MM.1S (cell line): ENCODE measurements at regions not wholly inside any gene's neighbourhood (a gene's known extent, or its start where the extent isn't known, plus 50 kb on each side); places are given as distances from the start of the nearest gene placed in this dataset.

Source experiments
- DNase-seq: peaks from one replicate; pipeline ENCODE4 v3.0.0-alpha.2; 2015
- H2AFZ ChIP-seq: fragments of 300-600 bp; sonication (generic); 2 replicates; pipeline ENCODE4 v1.6.0; 2016; ENCODE audit warnings: antibody characterized with exemption, low read length
- H3F3A ChIP-seq: fragments of 300-600 bp; sonication (generic); 2 replicates; pipeline ENCODE4 v1.6.1; 2016; ENCODE audit warnings: mild to moderate bottlenecking, antibody characterized with exemption, low read length, moderate library complexity, mixed read lengths; ENCODE audit not compliant: insufficient read depth
- H3K27ac ChIP-seq: fragments of 300-600 bp; sonication (generic); 2 replicates; pipeline ENCODE4 v1.5.1; 2016; ENCODE audit warnings: mild to moderate bottlenecking, low read length
- H3K27me3 ChIP-seq: fragments of 300-600 bp; sonication (generic); replicated peaks from 2 replicates; pipeline ENCODE4 v1.6.0; 2016; ENCODE audit warnings: low read length; ENCODE audit not compliant: insufficient read depth
- H3K36me3 ChIP-seq: fragments of 300-600 bp; sonication (generic); replicated peaks from 2 replicates; pipeline ENCODE4 v1.6.1; 2016; ENCODE audit warnings: mild to moderate bottlenecking, low read length, mixed read lengths; ENCODE audit not compliant: insufficient read depth
- H3K4me1 ChIP-seq: fragments of 300-600 bp; sonication (generic); 2 replicates; pipeline ENCODE4 v1.6.1; 2016; ENCODE audit warnings: low read length, mixed read lengths
- H3K4me2 ChIP-seq: fragments of 300-600 bp; sonication (generic); 2 replicates; pipeline ENCODE4 v1.6.0; 2016; ENCODE audit warnings: low read depth, low read length
- H3K4me3 ChIP-seq: fragments of 300-600 bp; sonication (generic); 2 replicates; pipeline ENCODE4 v1.5.1; 2016; ENCODE audit warnings: low read length, mixed read lengths
- H3K79me2 ChIP-seq: fragments of 300-600 bp; sonication (generic); 2 replicates; pipeline ENCODE4 v1.6.1; 2016; ENCODE audit warnings: mixed run types, low read length, mixed read lengths
- H3K9ac ChIP-seq: fragments of 300-600 bp; sonication (generic); 2 replicates; pipeline ENCODE4 v1.6.1; 2016; ENCODE audit warnings: low read length, mixed read lengths
- H3K9me2 ChIP-seq: fragments of 300-600 bp; sonication (generic); replicated peaks from 2 replicates; pipeline ENCODE4 v1.6.1; 2016; ENCODE audit warnings: mild to moderate bottlenecking, low read length, mixed read lengths; ENCODE audit not compliant: insufficient read depth
- H3K9me3 ChIP-seq: fragments of 300-600 bp; sonication (generic); replicated peaks from 2 replicates; pipeline ENCODE4 v1.6.1; 2016; ENCODE audit warnings: mild to moderate bottlenecking, low read length, mixed read lengths; ENCODE audit not compliant: insufficient read depth
- H4K20me1 ChIP-seq: fragments of 300-600 bp; sonication (generic); 2 replicates; pipeline ENCODE4 v1.6.1; 2016; ENCODE audit warnings: mild to moderate bottlenecking, low read length, moderate library complexity, mixed read lengths; ENCODE audit not compliant: insufficient read depth
- CTCF ChIP-seq: fragments of 300-600 bp; sonication (generic); IDR thresholded peaks from 2 replicates; pipeline ENCODE4 v1.5.1; 2016; ENCODE audit warnings: antibody characterized with exemption, low read length, mixed read lengths
- EZH2 ChIP-seq: fragments of 300-600 bp; sonication (generic); optimal IDR thresholded peaks from 2 replicates; pipeline ENCODE3; 2017; ENCODE audit warnings: low read depth, mild to moderate bottlenecking, antibody characterized with exemption, low read length, mixed read lengths
- EZH2phosphoT487 ChIP-seq: fragments of 300-600 bp; sonication (generic); IDR thresholded peaks from 2 replicates; pipeline ENCODE4 v1.6.1; 2018; ENCODE audit warnings: antibody characterized with exemption, low read length

GRCh38 chr5:167999182-167999581 is 292.3 kb upstream of the WWC1 start:
- Histone ChIP-seq H3K27me3 (no peaks in the 10 kb centered on the region), H3K9me3 (no peaks in the 10 kb centered on the region), H3K27ac (no peak overlapping the region), H3K9ac (no peak overlapping the region), H3F3A (no peaks in the 10 kb centered on the region), H3K36me3 (no peaks in the 10 kb centered on the region), H3K4me2 (no peak overlapping the region), H4K20me1 (no peaks in the 10 kb centered on the region), H3K4me1 (no peaks in the 10 kb centered on the region), H3K9me2 (no peaks in the 10 kb centered on the region), H3K4me3 (no peak overlapping the region), H3K79me2 (no peaks in the 10 kb centered on the region), H2AFZ (no peak overlapping the region)
- no peak for TF ChIP-seq EZH2phosphoT487
- no peak for DNase-seq

DNA sequence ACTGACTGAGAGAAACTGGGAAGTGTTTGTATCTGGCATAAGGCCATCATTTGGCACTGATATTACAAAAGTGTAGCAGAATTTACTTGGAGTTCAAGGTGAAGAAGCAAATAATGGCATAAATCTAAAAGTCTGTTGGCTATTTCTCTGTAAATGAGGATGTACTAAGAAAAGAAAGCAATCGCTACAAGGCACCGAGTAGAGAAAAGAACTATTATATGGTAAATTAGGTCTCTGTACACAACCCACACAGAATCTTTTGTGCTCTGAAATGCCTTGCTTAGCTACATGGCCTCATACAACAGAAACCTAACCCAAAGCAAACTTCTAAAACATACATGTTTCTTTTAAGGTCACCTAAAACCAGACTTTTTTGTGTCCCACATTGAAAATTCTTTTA is 290.1 kb upstream of the WWC1 start:
- Histone ChIP-seq H2AFZ (no peak overlapping the region), H3K9me2 (no peaks in the 10 kb centered on the region), H3K4me2 (no peak overlapping the region), H4K20me1 (no peaks in the 10 kb centered on the region), H3K36me3 (no peaks in the 10 kb centered on the region), H3K4me1 (no peaks in the 10 kb centered on the region), H3K4me3 (no peak overlapping the region), H3K27ac (no peak overlapping the region), H3K27me3 (no peaks in the 10 kb centered on the region), H3K9me3 (no peaks in the 10 kb centered on the region), H3F3A (no peaks in the 10 kb centered on the region), H3K9ac (no peak overlapping the region), H3K79me2 (no peaks in the 10 kb centered on the region)
- no peak for DNase-seq
- TF ChIP-seq EZH2, result no peak
- TF ChIP-seq CTCF, result no peak
- no peak for TF ChIP-seq EZH2phosphoT487

DNA sequence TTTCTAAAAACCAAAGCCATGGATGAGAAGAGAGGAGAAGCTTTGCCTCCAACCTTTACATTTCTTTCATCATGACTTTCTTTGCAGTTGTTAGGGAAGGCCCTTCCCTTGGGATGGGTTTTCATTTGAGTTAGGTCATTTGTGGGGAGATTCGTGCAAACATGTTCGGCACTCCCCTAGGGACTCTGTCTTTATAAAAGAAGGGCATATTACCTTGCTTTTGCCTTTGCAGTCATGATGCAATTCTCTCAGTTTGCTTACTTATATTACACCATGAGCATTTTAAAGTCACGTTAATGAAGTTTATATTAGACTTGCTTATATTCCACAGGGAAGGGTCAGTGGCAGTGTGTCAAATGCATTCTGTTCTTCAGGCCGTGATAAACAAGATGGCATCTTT is 289.3 kb upstream of the WWC1 start:
- no peaks in the 10 kb centered on the region for H3K9me3 ChIP-seq

More for the DNA sequence above, 289.3 kb upstream of the WWC1 start:
- no peaks in the 10 kb centered on the region for H3K4me1 ChIP-seq
- H3K9ac ChIP-seq, result no peak overlapping the region
- H3K36me3 ChIP-seq, result no peaks in the 10 kb centered on the region
- no peak overlapping the region for H3K27ac ChIP-seq
- no peaks in the 10 kb centered on the region for H3K27me3 ChIP-seq
- no peak for DNase-seq
- no peak overlapping the region for H3K4me3 ChIP-seq
- no peaks in the 10 kb centered on the region for H3K9me2 ChIP-seq
- H3K4me2 ChIP-seq, result no peak overlapping the region
- H2AFZ ChIP-seq, result no peak overlapping the region
- H3F3A ChIP-seq, result no peaks in the 10 kb centered on the region
- no peak for TF ChIP-seq CTCF
- no peak for TF ChIP-seq EZH2phosphoT487
- TF ChIP-seq EZH2, result no peak
- H4K20me1 ChIP-seq, result no peaks in the 10 kb centered on the region
- H3K79me2 ChIP-seq, result no peaks in the 10 kb centered on the region
